ENCODE measurements at regions not wholly inside any gene's neighbourhood (a gene's known extent, or its start where the extent isn't known, plus 50 kb on each side); places are given as distances from the start of the nearest gene placed in this dataset.

GRCh38 chr11:10390375-10390774, 64.7 kb upstream of the AMPD3 start:
- Histone ChIP-seq H3K9me3 (no peaks in the 10 kb centered on the region), H3K36me3 (no peaks in the 10 kb centered on the region), H3K27ac (peak overlapping the region in 1 of 2 donors; percentile 17), H3K27me3 (replicated peaks; ENCODE audit: insufficient read depth) (no peaks in the 10 kb centered on the region), H3K4me3 (no peak overlapping the region), H3K4me1 (ENCODE audit: control insufficient read depth in 1 of 2, low read depth in 2 of 2) (peaks cover 20 to 48% of the 10 kb centered on the region in 2 donors)
- ATAC-seq (ENCODE audit: insufficient number of reproducible peaks, low FRiP score, low read depth) (no peak), DNase-seq (ENCODE audit: low spot score) (no peak)
- TF ChIP-seq, protein P1, sequence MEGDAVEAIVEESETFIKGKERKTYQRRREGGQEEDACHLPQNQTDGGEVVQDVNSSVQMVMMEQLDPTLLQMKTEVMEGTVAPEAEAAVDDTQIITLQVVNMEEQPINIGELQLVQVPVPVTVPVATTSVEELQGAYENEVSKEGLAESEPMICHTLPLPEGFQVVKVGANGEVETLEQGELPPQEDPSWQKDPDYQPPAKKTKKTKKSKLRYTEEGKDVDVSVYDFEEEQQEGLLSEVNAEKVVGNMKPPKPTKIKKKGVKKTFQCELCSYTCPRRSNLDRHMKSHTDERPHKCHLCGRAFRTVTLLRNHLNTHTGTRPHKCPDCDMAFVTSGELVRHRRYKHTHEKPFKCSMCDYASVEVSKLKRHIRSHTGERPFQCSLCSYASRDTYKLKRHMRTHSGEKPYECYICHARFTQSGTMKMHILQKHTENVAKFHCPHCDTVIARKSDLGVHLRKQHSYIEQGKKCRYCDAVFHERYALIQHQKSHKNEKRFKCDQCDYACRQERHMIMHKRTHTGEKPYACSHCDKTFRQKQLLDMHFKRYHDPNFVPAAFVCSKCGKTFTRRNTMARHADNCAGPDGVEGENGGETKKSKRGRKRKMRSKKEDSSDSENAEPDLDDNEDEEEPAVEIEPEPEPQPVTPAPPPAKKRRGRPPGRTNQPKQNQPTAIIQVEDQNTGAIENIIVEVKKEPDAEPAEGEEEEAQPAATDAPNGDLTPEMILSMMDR (IDR thresholded peaks at IDR 0.05), result no peak

DNA sequence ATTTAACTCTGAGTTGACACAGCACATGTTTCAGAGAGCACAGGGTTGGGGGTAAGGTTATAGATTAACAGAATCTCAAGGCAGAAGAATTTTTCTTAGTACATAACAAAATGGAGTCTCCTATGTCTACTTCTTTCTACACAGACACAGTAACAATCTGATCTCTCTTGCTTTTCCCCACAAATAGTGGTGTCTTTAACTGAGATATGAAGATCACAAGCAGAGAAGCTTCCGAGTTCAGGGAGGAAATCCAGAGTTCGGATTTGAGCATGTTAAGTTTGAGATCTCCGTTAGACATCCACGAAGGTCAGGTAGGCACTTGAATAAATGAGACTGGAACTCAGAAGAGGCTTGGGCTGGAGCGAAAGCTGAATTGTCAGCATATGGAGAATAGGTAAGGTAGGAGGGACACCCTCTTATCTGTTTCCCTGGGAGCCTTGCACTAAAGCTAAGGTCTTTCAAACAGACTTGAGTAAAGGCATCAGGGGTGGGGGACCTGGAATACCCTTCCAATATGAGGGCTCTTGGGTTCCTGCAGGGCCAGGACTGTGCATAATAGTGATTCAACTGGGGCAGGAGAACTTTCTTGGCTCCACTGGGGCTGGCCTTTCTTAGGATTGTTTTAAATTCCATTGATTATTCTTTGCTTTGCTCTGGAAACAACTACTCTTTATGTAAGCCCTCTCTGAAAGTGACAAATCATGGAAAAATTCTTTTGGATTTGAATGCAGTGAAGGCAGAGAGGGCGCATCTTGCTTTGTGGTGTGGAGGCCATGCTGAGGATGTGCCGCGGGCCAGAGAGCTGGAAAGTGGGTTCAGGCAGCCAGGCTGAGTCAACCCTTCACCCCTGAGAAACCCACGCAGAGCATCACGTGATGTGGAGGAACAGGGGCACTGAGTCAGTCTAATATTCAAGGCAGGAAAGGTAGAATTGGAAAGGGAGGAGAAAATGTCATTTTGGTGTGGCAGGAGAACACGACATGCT, 62.7 kb upstream of the AMPD3 start:
- H3K4me3 ChIP-seq, result no peak overlapping the region
- H3K27ac ChIP-seq, result no peak overlapping the region
- no peaks in the 10 kb centered on the region for H3K36me3 ChIP-seq
- TF ChIP-seq, protein P1 (IDR thresholded peaks at IDR 0.05), result no peak
- ATAC-seq (ENCODE audit: insufficient number of reproducible peaks, low FRiP score, low read depth), result no peak
- H3K9me3 ChIP-seq, result no peaks in the 10 kb centered on the region
- peaks cover 19 to 37% of the 10 kb centered on the region in 2 donors for H3K4me1 ChIP-seq (ENCODE audit: control insufficient read depth in 1 of 2, low read depth in 2 of 2)
- no peaks in the 10 kb centered on the region for H3K27me3 ChIP-seq (replicated peaks; ENCODE audit: insufficient read depth)
- no peak for DNase-seq (ENCODE audit: low spot score)

GRCh38 chr11:10394229-10395101, 60.6 kb upstream of the AMPD3 start:
- no peaks in the 10 kb centered on the region for H3K9me3 ChIP-seq
- H3K4me3 ChIP-seq, result no peak overlapping the region
- H3K36me3 ChIP-seq, result no peaks in the 10 kb centered on the region
- H3K27ac ChIP-seq, result no peak overlapping the region
- ATAC-seq (ENCODE audit: insufficient number of reproducible peaks, low FRiP score, low read depth), result no peak
- TF ChIP-seq, protein P1 (IDR thresholded peaks at IDR 0.05), result no peak
- H3K27me3 ChIP-seq (replicated peaks; ENCODE audit: insufficient read depth), result no peaks in the 10 kb centered on the region
- DNase-seq (ENCODE audit: low spot score), result no peak
- peaks cover 13 to 17% of the 10 kb centered on the region in 2 donors for H3K4me1 ChIP-seq (ENCODE audit: control insufficient read depth in 1 of 2, low read depth in 2 of 2)

- no peaks in the 10 kb centered on the region for H3K36me3 ChIP-seq
- no peak overlapping the region for H3K27ac ChIP-seq
- H3K4me1 ChIP-seq (ENCODE audit: control insufficient read depth in 1 of 2, low read depth in 2 of 2), result peaks cover 8 to 10% of the 10 kb centered on the region in 2 donors
- DNase-seq (ENCODE audit: low spot score) (no peak), ATAC-seq (ENCODE audit: insufficient number of reproducible peaks, low FRiP score, low read depth) (no peak)
- no peaks in the 10 kb centered on the region for H3K27me3 ChIP-seq (replicated peaks; ENCODE audit: insufficient read depth)
- TF ChIP-seq, protein P1 (IDR thresholded peaks at IDR 0.05), result no peak
- no peak overlapping the region for H3K4me3 ChIP-seq
- no peaks in the 10 kb centered on the region for H3K9me3 ChIP-seq
Measured at GRCh38 chr11:10395166-10395897, 59.7 kb upstream of the AMPD3 start.
